ENCODE measurements at regions not wholly inside any gene's neighbourhood (a gene's known extent, or its start where the extent isn't known, plus 50 kb on each side); places are given as distances from the start of the nearest gene placed in this dataset.
A peak's percentile ranks its signal among the peaks of the same experiment; 100 is the strongest.

DNA sequence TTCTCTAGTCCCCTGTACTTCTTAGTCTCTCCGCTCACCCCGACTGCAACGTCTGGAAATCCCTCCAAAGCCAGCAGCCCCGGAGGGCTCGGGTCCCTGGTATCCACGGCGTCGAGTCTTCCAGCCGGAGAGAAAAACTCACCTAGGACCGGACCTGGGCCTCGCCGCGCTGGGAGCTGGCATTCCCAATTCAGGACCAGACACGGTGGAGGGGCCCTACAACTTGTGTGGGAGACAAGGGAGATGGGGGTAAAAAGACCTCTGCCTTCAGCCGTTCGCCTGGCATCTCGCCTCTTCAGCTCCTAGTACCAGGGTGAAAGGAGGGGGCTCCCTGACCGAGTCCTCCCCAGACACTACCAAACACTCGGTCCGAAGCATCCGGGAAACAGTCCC is 64.3 kb downstream of the GPX5 start:
- WGBS (ENCODE audit: missing lambda C conversion rate): 45% methylated on average over 17 of the region's 21 CpGs
- TF ChIP-seq FOXS1 (CRISPR knock-in tag; IDR thresholded peaks at IDR 0.05) (no peak), NFE2L2 (conservative IDR thresholded peaks at IDR 0.05; ENCODE audit: low read length) (no peak), JUNB (IDR thresholded peaks at IDR 0.05) (no peak), ESRRA (IDR thresholded peaks at IDR 0.05; ENCODE audit: borderline replicate concordance, low read length) (no peak), TP53 (CRISPR knock-in tag; IDR thresholded peaks at IDR 0.05) (no peak), PHF8 (IDR thresholded peaks at IDR 0.05; ENCODE audit: borderline replicate concordance, low read depth) (no peak), ZNF302 (CRISPR knock-in tag; IDR thresholded peaks at IDR 0.05) (no peak), CBX8 (IDR thresholded peaks at IDR 0.05) (no peak), SREBF2 (IDR thresholded peaks at IDR 0.05) (no peak)
- TF ChIP-seq, protein P1, sequence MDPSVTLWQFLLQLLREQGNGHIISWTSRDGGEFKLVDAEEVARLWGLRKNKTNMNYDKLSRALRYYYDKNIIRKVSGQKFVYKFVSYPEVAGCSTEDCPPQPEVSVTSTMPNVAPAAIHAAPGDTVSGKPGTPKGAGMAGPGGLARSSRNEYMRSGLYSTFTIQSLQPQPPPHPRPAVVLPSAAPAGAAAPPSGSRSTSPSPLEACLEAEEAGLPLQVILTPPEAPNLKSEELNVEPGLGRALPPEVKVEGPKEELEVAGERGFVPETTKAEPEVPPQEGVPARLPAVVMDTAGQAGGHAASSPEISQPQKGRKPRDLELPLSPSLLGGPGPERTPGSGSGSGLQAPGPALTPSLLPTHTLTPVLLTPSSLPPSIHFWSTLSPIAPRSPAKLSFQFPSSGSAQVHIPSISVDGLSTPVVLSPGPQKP (IDR thresholded peaks at IDR 0.05; ENCODE audit: low read depth, low read length): no peak
- H3K4me3 ChIP-seq: peak overlapping the region; percentile 40
- peaks cover 30% of the 10 kb centered on the region for H3K4me1 ChIP-seq
- FAIRE-seq (no peak), DNase-seq (ENCODE audit: low read depth in 1 of 2, low spot score in 1 of 2) (no peak), ATAC-seq (peak in 1 of 2 experiments; percentile 9; a peak in 3 of 6 replicates)
- peak overlapping the region; percentile 94 for H3K4me2 ChIP-seq
- POLR2A ChIA-PET: interaction anchor here (0.6 to 1.5 kb wide), 6 partner anchors 8 to 782 kb away, joined by 3 to 8 read pairs (median 4); a partner anchor contains a TSS
- no peaks in the 10 kb centered on the region for H3K9me3 ChIP-seq
- CTCF ChIA-PET: interaction anchor here (1.0 to 1.3 kb wide), 4 partner anchors 10 to 18 kb away, joined by 3 to 4 read pairs (median 3); no protein-coding TSS in a partner anchor
- H3K27ac ChIP-seq: peak overlapping the region; percentile 17 to 73; a peak in 3 of 6 replicates

DNA sequence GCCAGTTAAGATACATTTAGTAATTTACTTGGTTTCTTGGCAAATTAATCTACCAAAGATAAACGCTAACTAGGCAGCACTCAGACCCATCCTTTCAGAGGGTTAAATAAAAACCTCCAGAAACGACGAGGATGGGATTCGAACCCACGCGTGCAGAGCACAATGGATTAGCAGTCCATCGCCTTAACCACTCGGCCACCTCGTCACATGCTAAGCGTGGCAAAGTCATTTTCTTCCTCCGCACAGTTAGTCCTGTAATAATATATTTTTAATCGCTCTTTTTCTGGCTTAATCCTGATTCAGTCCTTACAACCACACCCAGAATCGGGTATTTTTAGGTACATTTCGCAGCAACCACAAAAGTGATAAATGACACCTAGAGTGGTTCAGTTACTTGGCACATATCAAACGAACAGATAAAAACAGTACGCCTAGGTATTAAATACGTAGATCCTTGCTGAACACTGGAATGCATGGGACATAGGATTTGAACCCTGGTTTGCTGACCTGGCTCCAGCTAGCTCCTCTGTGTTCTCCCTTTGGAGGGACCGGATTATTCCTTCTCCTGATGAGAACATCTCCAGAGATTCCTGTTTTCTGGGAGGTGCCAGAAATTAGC is 71.6 kb downstream of the GPX5 start:
- Histone ChIP-seq H3K9me3 (no peaks in the 10 kb centered on the region), H3K4me2 (peak overlapping the region; percentile 63), H3K4me1 (no peaks in the 10 kb centered on the region), H3K27ac (peak overlapping the region; percentile 77 to 88), H3K4me3 (peak overlapping the region; percentile 61)
- ChIA-PET POLR2A (interaction anchor here (1.2 to 2.9 kb wide), 2 partner anchors 8 to 10 kb away, joined by 3 to 10 read pairs; no protein-coding TSS in a partner anchor), CTCF (interaction anchor here (1.6 kb wide), 1 partner anchor 9 kb away, joined by 4 read pairs; no protein-coding TSS in a partner anchor)
- TF ChIP-seq USF2 (IDR thresholded peaks at IDR 0.05): 0 out of 2 replicates have a peak, but pooled peaks have one; percentile 8
- 0 out of 2 replicates have a peak, but pooled peaks have one; percentile 69 for TF ChIP-seq HMGXB4 (CRISPR knock-in tag; IDR thresholded peaks at IDR 0.05; ENCODE audit: borderline replicate concordance)
- TF ChIP-seq SREBF2 (IDR thresholded peaks at IDR 0.05): peak; percentile 55
- TF ChIP-seq JUNB (IDR thresholded peaks at IDR 0.05): no peak
- 0 out of 2 replicates have a peak, but pooled peaks have one; percentile 19 for TF ChIP-seq GATA3 (IDR thresholded peaks at IDR 0.05; ENCODE audit: borderline replicate concordance)
- TF ChIP-seq, protein P2, sequence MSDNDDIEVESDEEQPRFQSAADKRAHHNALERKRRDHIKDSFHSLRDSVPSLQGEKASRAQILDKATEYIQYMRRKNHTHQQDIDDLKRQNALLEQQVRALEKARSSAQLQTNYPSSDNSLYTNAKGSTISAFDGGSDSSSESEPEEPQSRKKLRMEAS (IDR thresholded peaks at IDR 0.05): peak; percentile 73
- TF ChIP-seq HOXB5 (CRISPR knock-in tag; IDR thresholded peaks at IDR 0.05): 0 out of 2 replicates have a peak, but pooled peaks have one; percentile 28
- TF ChIP-seq ZSCAN20 (CRISPR knock-in tag; IDR thresholded peaks at IDR 0.05): no peak
- peak; percentile 46 to 86 for DNase-seq (ENCODE audit: low read depth in 1 of 2, low spot score in 1 of 2)
- peak; percentile 89 to 96 for ATAC-seq
- under 1% methylated on average over 18 of the region's 18 CpGs for WGBS (ENCODE audit: missing lambda C conversion rate)
- FAIRE-seq: peak; percentile 80

Measured in A549 (cell line).